ENCODE measurements at regions not wholly inside any gene's neighbourhood (a gene's known extent, or its start where the extent isn't known, plus 50 kb on each side); places are given as distances from the start of the nearest gene placed in this dataset.

DNA sequence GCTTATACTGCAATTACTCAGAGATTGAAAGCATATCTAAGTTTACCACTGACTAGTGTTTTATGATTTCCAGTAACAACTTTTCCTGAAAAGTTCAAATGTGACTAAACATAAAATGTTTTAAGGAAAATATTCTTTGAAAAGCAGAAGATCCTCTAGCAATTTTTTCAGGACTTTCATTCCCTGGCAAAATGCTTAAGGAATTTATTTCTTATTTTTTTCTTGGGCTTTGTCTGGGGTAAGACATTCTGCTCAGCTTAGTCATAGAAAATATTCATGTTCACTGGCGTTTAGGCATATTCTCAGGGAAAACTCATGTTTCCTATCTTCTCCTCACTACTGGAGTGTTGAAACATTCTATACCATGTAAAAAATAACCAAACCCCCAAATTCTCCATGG, 235.3 kb upstream of the CEP162 start (continued):
- TF ChIP-seq MAFF (IDR thresholded peaks at IDR 0.05; ENCODE audit: low read length) (no peak), HMG20A (CRISPR knock-in tag; conservative IDR thresholded peaks at IDR 0.05) (no peak), NFYB (IDR thresholded peaks at IDR 0.05; ENCODE audit: extremely low read depth, insufficient read length) (no peak), TAF7 (tag; IDR thresholded peaks at IDR 0.05) (no peak), ZNF398 (CRISPR knock-in tag; IDR thresholded peaks at IDR 0.05) (no peak), CTBP1 (IDR thresholded peaks at IDR 0.05; ENCODE audit: borderline replicate concordance) (no peak), POLR2A (conservative IDR thresholded peaks at IDR 0.05) (no peak), FOXK2 (conservative IDR thresholded peaks at IDR 0.05 in 1 of 2, IDR thresholded peaks at IDR 0.05 in 1 of 2; ENCODE audit: low read depth in 2 of 2) (no peak)
- TF ChIP-seq, protein P1, sequence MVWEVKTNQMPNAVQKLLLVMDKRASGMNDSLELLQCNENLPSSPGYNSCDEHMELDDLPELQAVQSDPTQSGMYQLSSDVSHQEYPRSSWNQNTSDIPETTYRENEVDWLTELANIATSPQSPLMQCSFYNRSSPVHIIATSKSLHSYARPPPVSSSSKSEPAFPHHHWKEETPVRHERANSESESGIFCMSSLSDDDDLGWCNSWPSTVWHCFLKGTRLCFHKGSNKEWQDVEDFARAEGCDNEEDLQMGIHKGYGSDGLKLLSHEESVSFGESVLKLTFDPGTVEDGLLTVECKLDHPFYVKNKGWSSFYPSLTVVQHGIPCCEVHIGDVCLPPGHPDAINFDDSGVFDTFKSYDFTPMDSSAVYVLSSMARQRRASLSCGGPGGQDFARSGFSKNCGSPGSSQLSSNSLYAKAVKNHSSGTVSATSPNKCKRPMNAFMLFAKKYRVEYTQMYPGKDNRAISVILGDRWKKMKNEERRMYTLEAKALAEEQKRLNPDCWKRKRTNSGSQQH (CRISPR knock-in tag; IDR thresholded peaks at IDR 0.05) = no peak

DNA sequence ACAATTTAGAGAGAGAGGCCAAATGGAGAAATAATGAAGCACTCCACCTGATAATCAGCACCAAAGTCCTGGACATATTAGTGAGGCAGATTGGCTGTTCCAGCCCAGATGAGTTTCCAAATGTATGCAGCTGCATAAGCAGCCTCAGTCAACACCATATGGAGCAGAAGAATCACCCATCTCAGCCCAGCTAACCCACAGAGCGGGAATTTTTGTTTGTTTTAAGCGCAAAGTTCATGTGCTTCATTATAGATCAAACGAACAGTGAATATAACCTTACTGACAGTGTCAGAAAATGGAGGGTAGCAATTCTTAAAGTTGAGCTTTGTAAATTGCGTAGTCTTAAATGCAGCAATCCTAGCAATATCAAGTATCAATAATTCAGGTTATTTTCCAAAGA, 234.0 kb upstream of the CEP162 start:
- ChIA-PET POLR2A (no interaction called here), CTCF (ENCODE audit: low intra/inter-chr PET ratio) (no interaction called here)
- intact Hi-C loops (cut with micrococcal nuclease) = no loop called here
- H3K4me1 ChIP-seq (replicated peaks in 1 of 2; ENCODE audit: control insufficient read depth in 2 of 2, insufficient read depth in 2 of 2, low read length in 2 of 2) = no peaks in the 10 kb centered on the region
- H3K27ac ChIP-seq (ENCODE audit: extremely low read depth, low read depth, low read length) = no peak overlapping the region
- DNase-seq (ENCODE audit: extremely low read depth in 1 of 4, low spot score in 3 of 4) (no peak), ATAC-seq (no peak), FAIRE-seq (no peak)
- H3K4me3 ChIP-seq = no peak overlapping the region
- H3K27me3 ChIP-seq (ENCODE audit: control insufficient read depth in 2 of 2, insufficient read depth in 2 of 2, low read length in 2 of 2) = peaks cover 4 to 5% of the 10 kb centered on the region in 2 experiments; a peak in 3 of 5 replicates
- no peak overlapping the region for H3K9ac ChIP-seq (ENCODE audit: insufficient read depth in 1 of 2, low read depth in 2 of 2, low read length in 2 of 2)
- H3K9me3 ChIP-seq (replicated peaks; ENCODE audit: control insufficient read depth, insufficient read depth, low read depth, low read length) = no peaks in the 10 kb centered on the region
- no peak overlapping the region for H3K4me2 ChIP-seq (ENCODE audit: insufficient read depth, low read length)
- in situ Hi-C loops (cut with MboI) = no loop called here
- no peaks in the 10 kb centered on the region for H3K9me1 ChIP-seq (ENCODE audit: control insufficient read depth, insufficient read depth, low read length)
- H2AFZ ChIP-seq (ENCODE audit: low read depth, low read length) = no peak overlapping the region
- BruUV-seq (replicated peaks) = no TSS peak
- H3K36me3 ChIP-seq (ENCODE audit: control insufficient read depth, insufficient read depth, low read length) = no peaks in the 10 kb centered on the region
- no peaks in the 10 kb centered on the region for H3K79me2 ChIP-seq (ENCODE audit: control insufficient read depth, insufficient read depth, low read length)
- no peaks in the 10 kb centered on the region for H4K20me1 ChIP-seq (replicated peaks; ENCODE audit: control insufficient read depth, insufficient read depth, low read length)
- WGBS (ENCODE audit: insufficient coverage, low coverage, missing lambda C conversion rate) = 1% methylated on average over 4 of the region's 4 CpGs
- TF ChIP-seq CCAR2 (IDR thresholded peaks at IDR 0.05; ENCODE audit: low read depth, low read length) (no peak), CBX2 (IDR thresholded peaks at IDR 0.05; ENCODE audit: insufficient read depth, low read length, poor library complexity, severe bottlenecking) (no peak), ZNF184 (CRISPR knock-in tag; IDR thresholded peaks at IDR 0.05) (no peak), SMARCE1 (IDR thresholded peaks at IDR 0.05) (no peak), ZNF140 (CRISPR knock-in tag; IDR thresholded peaks at IDR 0.05) (no peak), BCLAF1 (IDR thresholded peaks at IDR 0.05; ENCODE audit: borderline replicate concordance in 1 of 2, control insufficient read depth in 1 of 2, low read depth in 2 of 2, low read length in 1 of 2) (no peak), ZNF12 (CRISPR knock-in tag; IDR thresholded peaks at IDR 0.05) (no peak), TARDBP (IDR thresholded peaks at IDR 0.05) (no peak), NR2C2 (CRISPR knock-in tag; IDR thresholded peaks at IDR 0.05) (no peak), NR2C2 (tag; IDR thresholded peaks at IDR 0.05) (no peak)

All from K562 (cell line).